DMS 273 treated with DMSO at 0.1 percent for 48 hours (cell line): ENCODE measurements at regions not wholly inside any gene's neighbourhood (a gene's known extent, or its start where the extent isn't known, plus 50 kb on each side); places are given as distances from the start of the nearest gene placed in this dataset.
"Not testable (repeated sequence)": the region's sequence is repeated elsewhere in the genome, so short reads cannot be mapped to it uniquely, and the experiment has no call there.

Experiments used
- DNase-seq: peaks from one replicate; lab custom pipeline; 2025; lab: John Stamatoyannopoulos, UW

DNA sequence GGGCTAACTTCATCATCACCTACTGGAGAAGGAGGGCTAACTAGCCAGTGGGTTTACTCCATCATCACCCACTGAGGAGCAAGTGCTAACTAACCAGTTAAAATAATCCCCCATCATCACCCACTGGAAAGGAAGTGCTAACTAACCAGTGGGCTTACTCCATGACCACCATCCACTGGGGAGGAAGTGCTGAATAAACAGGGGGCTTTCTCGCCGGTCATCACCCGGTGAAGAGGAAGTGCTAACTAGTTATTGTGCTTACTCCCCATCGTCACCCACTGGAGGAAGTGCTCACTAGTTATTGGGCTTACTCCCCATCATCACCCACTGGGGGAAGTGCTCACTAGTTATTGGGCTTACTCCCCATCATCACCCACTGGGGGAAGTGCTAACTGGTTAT is 124.4 kb upstream of the SALL3 start:
- no peak for DNase-seq

DNA sequence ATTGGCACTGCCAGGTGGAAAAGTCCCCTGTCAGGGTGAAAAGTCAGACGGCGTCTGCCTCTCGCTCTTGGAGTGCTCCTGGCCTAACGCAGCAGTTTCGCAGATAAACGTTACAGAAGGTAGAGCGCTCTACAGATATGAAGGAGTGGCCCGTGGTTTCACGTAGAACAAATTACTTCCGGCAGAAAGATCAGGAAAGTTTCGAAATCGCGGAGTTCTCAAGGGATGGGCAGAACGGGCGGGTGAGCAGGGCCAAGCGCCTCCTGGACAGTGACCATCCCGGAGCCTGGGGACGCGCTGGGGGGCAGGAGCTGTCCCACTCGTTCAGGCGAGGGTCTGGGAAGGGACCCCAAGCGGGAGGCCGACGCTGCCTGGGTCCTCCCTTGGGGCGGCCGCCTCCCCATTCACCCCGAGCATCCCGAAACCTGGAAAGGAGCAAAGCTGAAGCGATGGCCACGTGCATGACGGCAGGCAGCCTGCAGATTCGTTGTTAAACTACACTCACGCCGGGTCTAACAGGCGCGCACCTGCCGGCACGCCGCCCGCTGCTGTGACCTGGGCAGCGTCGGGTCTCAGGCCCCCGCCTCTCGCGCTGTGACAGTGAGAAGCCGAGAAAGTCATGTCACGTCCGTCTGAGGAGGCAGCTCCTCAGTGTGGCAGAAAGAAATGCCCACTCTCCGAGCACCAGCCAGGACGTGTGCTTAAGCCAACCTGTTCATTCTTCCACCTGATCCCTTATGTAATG is 122.9 kb upstream of the SALL3 start:
- DNase-seq: no peak

DNA sequence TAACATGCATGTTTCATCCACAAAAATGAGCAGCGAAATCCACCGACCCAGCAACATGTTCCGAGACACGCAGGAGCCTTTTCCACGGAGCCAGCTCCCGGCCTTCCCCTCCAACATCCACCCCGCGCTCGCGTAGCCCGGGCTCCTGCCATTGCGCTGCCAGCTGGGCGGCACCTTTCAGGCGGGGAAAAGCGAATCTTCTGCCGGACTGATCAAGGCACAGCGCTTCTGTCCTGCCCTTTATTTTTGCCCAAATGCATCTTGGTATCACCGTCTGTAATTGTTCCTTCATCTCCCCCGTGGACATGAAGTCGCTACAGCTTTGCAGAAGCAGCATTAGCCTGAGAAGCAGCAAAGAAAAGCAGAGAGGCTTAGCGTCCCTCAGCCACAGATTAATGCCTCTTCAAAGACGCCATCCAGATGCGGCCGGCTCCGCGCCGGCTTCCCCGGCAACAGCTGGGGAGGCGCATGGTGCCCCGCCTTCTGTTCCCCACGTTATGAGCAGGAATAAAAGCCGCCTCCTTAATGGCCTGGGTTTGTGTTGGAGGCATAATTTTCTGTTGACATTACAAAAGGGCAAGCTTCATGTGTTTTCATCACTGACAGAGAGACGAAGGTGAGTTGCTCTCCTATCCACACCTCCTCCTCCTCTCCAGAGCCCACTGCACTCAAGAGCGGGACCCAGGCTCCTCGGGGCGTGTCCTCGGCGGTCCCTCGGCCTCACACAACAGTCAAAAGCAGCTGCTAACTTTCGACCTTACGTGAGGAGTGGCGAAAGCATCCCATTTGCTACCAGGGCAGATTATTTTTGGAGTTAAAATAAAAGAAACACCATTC is 122.1 kb upstream of the SALL3 start:
- no peak for DNase-seq

DNA sequence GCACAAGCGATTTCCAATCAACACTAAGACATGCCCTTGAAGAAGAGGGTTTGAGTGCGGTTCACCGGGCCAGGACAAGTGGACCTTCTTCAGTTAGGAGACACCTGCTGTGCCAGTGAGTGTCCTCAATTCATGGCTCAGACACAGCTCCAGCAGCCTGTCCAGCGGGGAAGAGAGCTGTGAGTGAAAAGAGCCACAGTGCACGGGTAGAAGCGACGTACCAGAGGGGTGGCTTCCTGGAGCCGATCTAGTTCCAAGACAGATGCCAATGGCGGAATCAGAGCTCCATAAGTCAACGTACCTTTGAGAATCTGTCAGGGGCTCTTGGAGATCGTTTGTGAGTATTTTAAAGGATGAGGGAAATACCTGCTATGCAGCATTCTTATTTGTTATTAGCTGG is 119.9 kb upstream of the SALL3 start:
- no peak for DNase-seq

DNA sequence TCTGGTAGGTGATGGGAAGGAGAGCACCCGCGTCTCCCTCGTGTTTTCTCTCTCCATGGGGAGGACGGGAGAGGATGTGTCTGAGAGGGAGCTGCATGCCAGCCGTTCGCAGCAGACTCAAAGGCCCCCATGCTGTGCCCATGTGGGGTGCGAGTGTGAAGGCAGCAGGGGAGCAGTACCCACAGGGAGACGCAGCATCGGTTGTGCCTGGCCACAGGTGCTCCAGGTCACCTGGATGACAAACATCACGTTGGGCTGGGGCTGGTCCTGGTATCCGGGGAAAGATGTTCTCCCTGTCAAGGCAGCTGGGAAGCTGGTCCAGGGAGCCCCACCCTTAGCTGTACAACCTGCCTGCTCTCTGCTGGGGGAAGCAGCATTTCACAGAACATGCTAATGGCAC is 119.5 kb upstream of the SALL3 start:
- no peak for DNase-seq

DNA sequence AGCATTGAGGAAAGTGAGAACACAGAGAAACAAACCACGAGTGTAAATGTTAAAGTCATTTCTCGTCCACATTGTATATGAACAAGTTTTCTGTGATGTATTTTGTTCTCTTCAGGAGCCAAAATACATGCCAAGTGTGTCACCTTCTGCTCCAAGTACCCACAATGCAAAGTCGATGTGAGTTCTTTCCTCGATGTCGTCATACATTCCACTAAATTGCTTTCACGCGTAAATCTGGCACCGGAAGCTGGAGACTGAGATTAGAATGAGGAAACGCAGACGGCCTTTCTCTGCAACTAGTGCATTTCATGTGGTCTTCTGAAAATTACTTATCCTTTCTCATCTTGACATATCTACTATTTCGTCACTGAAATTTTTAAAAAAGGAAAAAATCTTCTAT is 118.5 kb upstream of the SALL3 start:
- no peak for DNase-seq

DNA sequence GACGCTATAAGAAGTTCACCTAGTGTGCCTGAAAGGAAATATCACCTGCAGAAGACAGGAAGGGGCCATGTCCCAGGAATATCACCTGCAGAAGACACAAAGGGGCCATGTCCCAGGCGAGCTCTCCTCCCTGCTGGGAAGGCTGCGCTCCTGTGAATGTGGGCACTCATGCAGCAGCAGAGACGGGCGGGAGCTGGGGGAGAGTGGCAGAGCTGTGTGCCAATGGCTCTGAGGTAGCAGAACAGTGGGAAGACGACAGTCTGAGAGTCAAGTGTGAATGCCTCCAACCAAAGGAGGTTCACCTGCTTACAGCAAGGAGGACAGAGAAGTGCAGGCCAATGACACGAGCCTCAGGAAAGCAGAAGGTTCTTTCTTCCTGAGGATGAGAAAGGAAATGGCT is 117.9 kb upstream of the SALL3 start:
- DNase-seq: no peak

DNA sequence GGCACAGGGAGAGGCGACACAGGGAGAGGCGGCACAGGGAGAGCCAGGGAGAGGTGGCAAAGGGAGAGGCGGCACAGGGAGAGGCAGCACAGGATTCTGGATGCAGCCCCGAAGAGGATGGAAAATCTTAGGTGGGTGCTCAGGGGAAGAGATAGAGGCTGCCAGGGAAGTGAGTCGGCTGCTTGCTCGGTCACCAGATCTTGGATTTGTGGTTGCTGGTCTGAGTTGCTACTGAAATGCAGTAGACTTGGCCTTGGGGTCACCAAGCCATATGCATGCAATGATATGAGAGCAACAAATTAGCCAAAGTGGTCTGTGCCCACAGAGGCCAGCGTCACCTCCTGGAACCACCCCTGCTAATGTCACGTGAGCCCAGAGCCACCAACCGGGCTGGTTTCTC is 117.2 kb upstream of the SALL3 start:
- DNase-seq: no peak

DNA sequence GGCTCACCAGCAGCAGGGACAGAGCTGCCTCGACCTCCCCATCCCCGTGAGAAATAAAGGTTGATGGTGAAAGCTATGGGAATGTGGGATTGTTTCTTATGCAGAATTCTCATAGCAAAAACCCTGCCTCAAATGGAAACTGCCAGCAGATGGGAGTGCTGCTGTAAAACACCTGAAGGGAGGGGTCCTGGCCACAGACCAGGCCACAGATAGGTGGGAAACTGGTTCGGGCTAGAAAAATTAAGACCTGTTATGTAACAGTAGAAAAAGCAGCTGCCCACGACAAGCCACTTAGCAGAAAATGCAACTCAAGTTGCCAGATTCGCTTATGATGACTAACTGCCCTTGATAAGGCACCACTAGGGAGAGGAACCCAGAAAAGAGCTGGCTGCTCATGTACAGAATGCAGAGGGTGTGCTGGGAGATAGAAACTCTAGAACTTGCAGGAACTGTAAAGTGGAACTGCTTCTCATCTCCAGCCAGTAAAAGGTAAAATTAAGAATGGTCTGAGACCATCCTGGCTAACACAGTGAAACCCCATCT is 114.5 kb upstream of the SALL3 start:
- DNase-seq: no peak

DNA sequence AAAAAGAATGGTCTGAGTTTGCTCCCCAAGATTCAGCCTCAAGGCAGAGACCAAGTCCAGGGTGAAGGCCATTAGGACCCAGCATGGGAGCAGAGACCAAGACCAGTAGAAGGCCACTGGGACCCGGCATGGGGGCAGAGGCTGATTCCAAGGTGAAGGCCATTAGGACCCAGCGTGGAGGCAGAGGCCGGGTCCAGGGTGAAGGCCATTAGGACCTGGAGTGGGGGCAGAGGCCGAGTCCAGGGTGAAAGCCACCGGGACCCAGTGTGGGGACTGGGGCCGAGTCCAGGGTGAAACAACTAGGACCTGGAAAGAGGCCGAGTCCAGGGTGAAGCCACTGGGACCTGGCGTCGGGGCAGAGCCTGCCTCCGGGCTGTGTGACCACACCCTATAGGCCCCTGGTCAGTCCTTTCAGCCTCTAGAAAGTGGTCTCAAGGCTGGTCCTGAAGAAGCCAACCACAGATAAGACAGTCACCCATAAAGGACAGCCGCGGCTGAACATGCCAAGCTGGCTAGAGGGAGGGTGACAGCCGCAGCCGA is 113.8 kb upstream of the SALL3 start:
- DNase-seq: no peak

DNA sequence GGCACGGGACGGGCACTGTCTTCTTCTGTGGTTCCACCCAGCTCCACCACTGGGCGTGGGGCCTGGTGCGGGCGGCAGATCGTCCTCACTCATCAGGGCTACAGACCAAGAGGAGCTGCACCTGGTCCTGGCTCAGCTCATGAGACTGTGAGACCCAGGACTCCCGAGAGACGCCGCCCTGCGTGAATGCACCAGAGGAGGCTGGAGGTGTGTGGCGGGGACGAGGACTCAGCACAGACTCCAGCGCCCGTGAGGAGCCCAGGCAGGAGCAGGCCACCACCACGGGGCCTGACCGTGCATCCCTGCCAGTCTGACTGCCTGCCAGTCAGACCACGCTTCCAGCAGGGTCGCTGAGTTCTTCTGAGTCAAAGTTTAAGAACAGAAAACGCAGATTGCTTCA is 112.5 kb upstream of the SALL3 start:
- no peak for DNase-seq

DNA sequence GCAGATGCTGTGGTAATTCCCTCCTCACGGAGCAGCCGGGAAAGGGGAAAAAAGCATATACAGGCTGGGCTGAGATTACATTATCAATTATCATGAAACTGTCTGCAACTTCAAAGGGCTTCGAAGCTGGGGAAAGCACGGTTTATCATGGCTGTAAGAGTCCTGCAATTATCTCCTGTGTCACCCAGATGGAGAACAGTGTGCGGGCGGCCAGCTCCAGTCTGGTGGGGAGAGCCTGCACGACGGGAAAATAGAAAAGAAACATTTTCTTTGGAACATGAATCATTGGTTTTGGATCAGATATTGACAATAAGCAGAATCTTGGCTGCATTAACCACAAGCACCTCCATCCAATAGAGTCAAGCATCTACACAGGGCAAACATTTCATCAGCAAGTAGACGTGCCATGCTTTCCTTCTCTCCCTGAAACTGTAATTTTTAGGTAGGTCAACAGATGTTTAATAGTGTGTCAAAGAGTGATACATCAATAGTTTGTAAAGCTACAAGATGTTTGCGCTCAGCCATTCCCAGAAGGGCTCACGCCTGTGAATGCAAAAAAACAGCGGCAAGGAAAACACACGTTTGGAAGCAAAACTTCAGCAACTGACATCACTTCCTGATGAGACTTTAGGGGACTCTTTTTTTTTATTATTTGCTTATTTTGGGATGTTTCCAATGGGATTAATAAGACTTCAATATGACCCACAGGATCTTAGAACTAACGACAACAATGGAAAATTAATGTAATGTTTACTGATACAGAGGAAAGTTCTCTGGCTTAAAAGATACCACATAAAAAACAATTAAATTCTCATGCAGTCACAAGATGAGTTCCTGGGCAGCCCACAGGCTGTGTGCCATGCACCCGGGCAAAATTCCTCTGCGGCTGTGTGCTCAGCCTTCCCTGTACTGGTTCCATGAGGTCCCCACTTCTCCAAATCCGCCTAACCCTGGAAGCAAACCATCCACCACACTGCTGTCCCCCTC is 111.0 kb upstream of the SALL3 start:
- no peak for DNase-seq

DNA sequence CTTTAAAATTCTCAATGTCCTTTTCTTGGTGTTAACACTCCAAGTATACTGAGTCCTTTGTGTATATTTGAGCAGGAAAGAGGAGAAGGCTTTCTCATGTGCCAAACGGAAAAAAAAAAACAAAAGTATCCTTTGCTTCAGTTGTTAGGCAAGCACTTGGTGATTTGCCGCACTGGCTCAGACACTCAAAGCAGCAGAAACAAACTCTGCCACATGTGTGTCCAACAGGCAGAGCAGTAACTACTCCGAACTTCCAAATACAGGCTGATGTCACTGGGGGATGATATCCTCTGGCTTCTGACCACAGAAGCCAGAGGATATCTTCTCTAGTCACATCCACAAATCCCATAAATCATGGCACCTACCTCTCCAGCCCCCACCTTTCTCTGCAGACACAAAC is 108.0 kb upstream of the SALL3 start:
- DNase-seq: no peak

DNA sequence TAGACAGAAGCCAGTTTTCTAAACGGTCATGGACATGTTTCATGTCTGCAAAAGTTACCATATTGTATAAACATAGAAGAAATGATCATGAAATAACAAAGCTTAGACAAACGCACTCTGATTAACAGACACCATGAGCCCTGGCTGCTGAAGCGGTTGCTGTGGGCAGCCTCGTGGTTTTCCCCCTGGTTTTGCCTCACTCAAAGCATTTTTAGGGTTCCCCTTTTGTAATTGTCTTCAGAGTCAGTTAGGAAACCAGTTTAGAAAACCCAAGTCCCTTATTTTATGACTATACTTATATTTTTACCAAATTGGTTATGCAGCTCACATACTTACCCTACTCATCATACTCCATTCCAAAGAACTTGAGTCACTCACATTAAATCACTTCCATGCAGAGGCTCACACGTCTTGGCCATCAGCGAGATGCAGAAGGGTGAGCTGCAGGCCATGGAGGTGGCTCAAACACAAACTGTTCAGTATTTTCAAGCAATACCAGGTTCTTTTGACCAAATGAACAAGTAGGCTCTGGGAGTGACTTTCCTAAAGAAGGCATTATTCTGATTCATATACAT is 105.6 kb upstream of the SALL3 start:
- DNase-seq: no peak

DNA sequence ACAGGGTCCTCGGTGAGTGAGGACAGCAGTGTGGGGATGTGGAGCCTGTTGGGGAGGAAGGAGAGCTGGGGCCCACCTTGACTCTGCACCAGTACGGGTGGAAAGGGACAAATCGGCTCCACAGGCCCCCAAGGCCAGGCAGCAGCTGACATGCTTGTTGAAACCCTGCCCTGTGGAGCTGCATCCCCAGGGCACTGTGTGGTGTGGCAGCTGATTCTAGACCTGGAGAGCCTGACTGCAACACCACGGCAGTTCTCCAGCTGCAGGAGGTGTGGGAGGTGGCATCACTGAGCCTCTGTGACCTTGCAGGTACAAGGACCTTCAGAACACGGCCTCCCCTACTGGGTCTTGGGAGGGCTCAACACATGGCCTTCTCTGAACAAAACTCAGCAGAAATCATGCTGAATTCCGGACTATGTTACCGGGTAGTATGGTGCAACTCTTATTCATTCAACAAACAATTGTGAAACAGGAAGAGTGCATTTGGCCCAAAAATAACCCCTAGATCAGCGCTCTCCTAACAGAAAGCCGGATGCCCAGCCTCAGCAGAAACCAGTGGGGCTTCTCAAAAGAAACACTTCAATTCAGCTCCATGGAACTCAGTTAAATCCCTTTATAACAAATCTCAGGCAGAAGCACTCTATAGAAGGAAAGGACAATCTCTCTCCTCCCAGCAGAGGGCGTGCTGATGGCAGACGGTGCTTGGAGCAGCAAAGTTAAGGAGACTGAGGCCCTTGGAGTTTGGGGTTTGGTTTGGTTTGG is 104.4 kb upstream of the SALL3 start:
- no peak for DNase-seq

DNA sequence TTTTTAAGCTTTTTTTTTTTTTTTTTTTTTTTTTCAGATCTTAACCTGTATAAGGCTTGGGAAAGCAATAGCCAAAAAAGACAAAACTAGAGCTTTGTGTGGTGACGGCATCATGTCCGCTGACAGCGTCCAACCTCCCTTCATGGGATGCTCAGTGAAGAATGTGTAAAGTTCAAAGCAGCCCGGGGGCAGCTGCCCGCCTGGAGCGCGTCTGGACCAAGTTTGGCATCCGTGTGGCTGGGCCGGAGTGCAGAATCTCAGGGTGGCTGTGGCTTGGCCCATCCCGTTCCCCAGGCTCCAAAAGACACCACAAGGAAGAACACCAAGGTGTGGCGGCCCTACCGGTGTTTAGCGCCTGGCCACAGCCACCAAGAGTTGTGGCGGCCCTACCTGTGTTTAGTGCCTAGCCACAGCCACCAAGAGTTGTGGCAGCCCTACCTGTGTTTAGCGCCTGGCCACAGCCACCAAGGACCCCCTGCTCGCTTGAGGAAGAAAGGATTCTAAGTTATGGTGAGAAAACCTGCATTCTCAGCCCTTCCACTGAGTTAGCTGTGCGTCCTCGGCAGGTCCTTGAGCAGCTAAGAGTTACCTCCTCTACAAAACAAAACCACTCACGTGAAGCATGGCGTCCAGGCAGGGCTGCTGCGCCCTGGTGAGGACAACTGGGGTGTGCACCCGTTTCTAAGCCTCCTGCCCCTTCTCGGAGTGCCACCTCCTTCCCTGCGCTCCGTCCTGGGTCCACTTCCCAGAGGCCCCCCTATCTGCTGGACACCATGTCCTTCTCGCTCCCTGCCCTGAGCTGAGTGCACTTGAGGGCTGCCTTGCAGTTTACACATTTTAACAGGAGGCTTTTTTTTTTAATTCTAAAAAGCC is 103.6 kb upstream of the SALL3 start:
- DNase-seq: no peak

DNA sequence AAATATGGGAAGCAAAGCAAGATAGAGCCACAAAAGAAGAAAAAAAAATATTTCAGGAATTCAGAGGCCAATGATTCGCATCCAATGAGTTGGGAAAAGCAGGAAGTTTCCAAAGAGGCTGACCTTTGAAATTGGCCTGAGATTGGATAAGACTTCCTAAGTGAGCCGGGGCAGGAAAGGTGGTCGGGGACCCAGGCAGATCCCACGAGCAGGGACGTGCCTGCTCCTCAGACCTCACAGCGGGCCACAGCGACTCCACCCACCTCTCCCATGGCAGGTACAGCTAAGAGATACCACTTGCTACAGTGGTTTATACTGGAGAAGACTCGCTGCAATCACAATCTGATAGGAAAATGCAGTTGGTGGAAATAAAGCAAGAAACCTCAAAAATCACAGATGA is 102.8 kb upstream of the SALL3 start:
- DNase-seq: no peak

DNA sequence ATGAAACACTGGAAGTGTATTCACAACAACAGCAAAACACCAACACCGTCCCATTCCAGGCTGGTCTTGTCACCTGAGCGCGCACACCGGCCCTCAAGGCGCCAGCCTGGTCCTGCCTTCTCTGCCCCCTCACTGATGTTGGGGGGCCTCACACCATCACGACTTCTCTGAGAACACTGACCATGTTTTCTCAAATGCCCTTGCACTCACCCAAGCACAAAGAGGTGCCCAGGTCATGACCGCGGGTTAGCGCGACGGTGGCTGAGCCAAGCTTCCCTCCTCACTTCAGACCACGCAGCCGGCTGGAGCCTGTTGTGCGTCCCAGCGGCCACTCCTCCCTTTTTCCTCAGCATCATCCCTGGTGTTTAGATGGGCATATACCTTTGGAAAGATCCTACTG is 101.3 kb upstream of the SALL3 start:
- no peak for DNase-seq

DNA sequence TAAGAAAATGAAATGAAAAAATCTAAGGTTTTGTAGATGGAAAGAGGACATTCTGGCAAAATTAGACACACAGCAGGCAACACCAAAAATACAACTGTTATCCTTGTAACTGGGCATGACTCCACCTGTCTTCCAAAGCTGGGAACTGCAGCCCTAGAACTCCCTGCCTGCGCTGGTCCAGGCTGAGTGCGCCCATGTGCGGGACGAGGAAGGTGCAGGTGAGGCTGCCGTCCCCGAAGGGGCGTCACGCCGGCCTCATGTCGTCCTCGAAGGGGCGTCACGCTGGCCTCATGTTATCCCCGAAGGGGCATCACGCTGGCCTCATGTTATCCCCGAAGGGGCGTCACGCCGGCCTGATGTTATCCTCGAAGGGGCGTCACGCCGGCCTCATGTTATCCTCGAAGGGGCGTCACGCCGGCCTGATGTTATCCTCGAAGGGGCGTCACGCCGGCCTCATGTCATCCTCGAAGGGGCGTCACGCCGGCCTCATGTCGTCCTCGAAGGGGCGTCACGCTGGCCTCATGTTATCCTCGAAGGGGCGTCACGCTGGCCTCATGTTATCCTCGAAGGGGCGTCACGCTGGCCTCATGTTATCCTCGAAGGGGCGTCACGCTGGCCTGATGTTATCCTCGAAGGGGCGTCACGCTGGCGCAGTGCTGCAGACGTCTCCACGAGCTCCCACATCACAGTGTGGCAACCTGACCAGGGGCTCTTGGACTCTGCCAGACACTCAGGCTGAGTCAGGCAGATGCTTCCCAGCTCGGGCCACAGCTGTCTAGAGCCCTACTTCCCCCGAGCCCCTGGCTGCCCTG is 100.3 kb upstream of the SALL3 start:
- DNase-seq: not testable (repeated sequence)
